ENCODE measurements at regions not wholly inside any gene's neighbourhood (a gene's known extent, or its start where the extent isn't known, plus 50 kb on each side); places are given as distances from the start of the nearest gene placed in this dataset.

GRCh38 chr12:123100882-123101281 is 50.0 kb downstream of the PITPNM2 start:
- DNase-seq (ENCODE audit: low read depth in 1 of 2, low spot score in 1 of 2) = no peak

GRCh38 chr12:123100450-123100849 is 50.4 kb downstream of the PITPNM2 start:
- DNase-seq (ENCODE audit: low read depth in 1 of 2, low spot score in 1 of 2) = no peak

- DNase-seq (ENCODE audit: low read depth in 1 of 2, low spot score in 1 of 2) = no peak
Measured at GRCh38 chr12:123099560-123100192, 51.2 kb downstream of the PITPNM2 start.

GRCh38 chr12:123098780-123099179 is 52.1 kb downstream of the PITPNM2 start:
- no peak for DNase-seq (ENCODE audit: low read depth in 1 of 2, low spot score in 1 of 2)

GRCh38 chr12:123097561-123098084 is 53.3 kb downstream of the PITPNM2 start:
- DNase-seq (ENCODE audit: low read depth in 1 of 2, low spot score in 1 of 2) = no peak

GRCh38 chr12:123096741-123097140 is 54.1 kb downstream of the PITPNM2 start:
- no peak for DNase-seq (ENCODE audit: low read depth in 1 of 2, low spot score in 1 of 2)

- DNase-seq (ENCODE audit: low read depth in 1 of 2, low spot score in 1 of 2) = no peak
Measured at GRCh38 chr12:123096182-123096581, 54.7 kb downstream of the PITPNM2 start.

GRCh38 chr12:123095078-123095881 is 55.6 kb downstream of the PITPNM2 start:
- no peak for DNase-seq (ENCODE audit: low read depth in 1 of 2, low spot score in 1 of 2)

GRCh38 chr12:123094349-123095077 is 56.4 kb downstream of the PITPNM2 start:
- no peak for DNase-seq (ENCODE audit: low read depth in 1 of 2, low spot score in 1 of 2)

GRCh38 chr12:123092866-123093265 is 58.0 kb downstream of the PITPNM2 start:
- no peak for DNase-seq (ENCODE audit: low read depth in 1 of 2, low spot score in 1 of 2)

- no peak for DNase-seq (ENCODE audit: low read depth in 1 of 2, low spot score in 1 of 2)
Measured at GRCh38 chr12:123091230-123092150, 59.4 kb downstream of the PITPNM2 start.

- no peak for DNase-seq (ENCODE audit: low read depth in 1 of 2, low spot score in 1 of 2)
Measured at GRCh38 chr12:123089631-123090353, 61.1 kb downstream of the PITPNM2 start.

- DNase-seq (ENCODE audit: low read depth in 1 of 2, low spot score in 1 of 2) = no peak
Measured at GRCh38 chr12:123089140-123089539, 61.8 kb downstream of the PITPNM2 start.

- DNase-seq (ENCODE audit: low read depth in 1 of 2, low spot score in 1 of 2) = no peak
Measured at GRCh38 chr12:123085730-123086487, 65.0 kb downstream of the PITPNM2 start.

GRCh38 chr12:123085066-123085465 is 65.8 kb downstream of the PITPNM2 start:
- DNase-seq (ENCODE audit: low read depth in 1 of 2, low spot score in 1 of 2) = no peak

- no peak for DNase-seq (ENCODE audit: low read depth in 1 of 2, low spot score in 1 of 2)
Measured at GRCh38 chr12:123083661-123084571, 67.0 kb downstream of the PITPNM2 start.

- no peak for DNase-seq (ENCODE audit: low read depth in 1 of 2, low spot score in 1 of 2)
Measured at GRCh38 chr12:123080634-123081033, 70.3 kb downstream of the PITPNM2 start.

GRCh38 chr12:123078531-123079155 is 72.2 kb downstream of the PITPNM2 start:
- no peak for DNase-seq (ENCODE audit: low read depth in 1 of 2, low spot score in 1 of 2)

Data from activated T-helper 1 cell treated with anti-CD3 and anti-CD28 coated beads, Interleukin-2, amount 50 U/mL, for 16 hours (primary cell).